ENCODE measurements at regions not wholly inside any gene's neighbourhood (a gene's known extent, or its start where the extent isn't known, plus 50 kb on each side); places are given as distances from the start of the nearest gene placed in this dataset.

DNA sequence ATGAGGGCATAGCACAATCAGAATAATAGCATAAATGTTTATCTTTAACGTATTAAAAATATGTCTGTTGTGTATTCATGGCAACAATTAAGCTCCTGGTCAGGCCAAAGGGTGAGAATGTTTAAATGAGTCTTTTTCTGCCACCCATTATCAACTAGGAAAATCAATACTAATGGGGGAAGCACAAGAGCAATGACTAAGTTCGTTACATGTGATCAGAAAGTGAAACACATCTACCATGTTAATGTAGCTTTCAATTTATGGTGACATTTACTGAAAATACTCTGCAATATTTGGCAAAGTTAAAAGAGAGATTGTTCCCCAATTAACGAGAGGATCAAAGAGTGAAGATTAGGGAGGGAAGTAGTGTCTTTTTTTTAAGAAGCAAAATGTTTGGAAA, 143.7 kb downstream of the NAA11 start:
- DNase-seq (ENCODE audit: low read depth, low spot score) = no peak
- no peaks in the 10 kb centered on the region for H3K9me3 ChIP-seq (ENCODE audit: control insufficient read depth, insufficient read depth, low read length)
- POLR2A ChIA-PET = no interaction called here

DNA sequence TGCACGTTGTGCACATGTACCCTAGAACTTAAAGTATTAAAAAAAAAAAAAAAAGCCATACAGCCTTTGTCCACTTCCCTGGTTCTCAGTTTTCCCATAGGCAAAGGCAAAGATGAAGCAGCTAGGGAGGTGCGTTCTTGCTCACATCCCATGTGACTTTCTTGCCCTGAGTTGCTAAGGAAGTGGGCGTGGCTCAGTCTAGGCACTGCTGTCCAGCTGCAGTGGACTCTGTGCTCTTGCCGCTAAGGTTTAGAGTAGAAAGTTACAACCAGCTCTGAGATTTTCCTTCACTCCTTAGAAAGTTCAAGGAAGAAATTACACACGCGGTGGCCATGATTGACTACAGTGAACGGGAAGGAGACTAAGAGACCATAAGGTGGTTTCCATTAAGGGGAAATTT, 144.7 kb downstream of the NAA11 start:
- H3K27me3 ChIP-seq (ENCODE audit: control insufficient read depth, insufficient read depth, low read length) = no peaks in the 10 kb centered on the region
- no peaks in the 10 kb centered on the region for H3K9me3 ChIP-seq (ENCODE audit: control insufficient read depth, insufficient read depth, low read length)
- POLR2A ChIA-PET = no interaction called here
- CTCF ChIA-PET = no interaction called here
- no peak for TF ChIP-seq CTCF (IDR thresholded peaks at IDR 0.05; ENCODE audit: low read depth, low read length)
- H3K27ac ChIP-seq (ENCODE audit: low read depth, low read length) = no peak overlapping the region
- no peak overlapping the region for H3K4me3 ChIP-seq (ENCODE audit: low read depth, low read length)
- no peak for DNase-seq (ENCODE audit: low read depth, low spot score)

More for the DNA sequence above, 143.7 kb downstream of the NAA11 start:
- CTCF ChIA-PET = no interaction called here
- no peak overlapping the region for H3K27ac ChIP-seq (ENCODE audit: low read depth, low read length)
- H3K27me3 ChIP-seq (ENCODE audit: control insufficient read depth, insufficient read depth, low read length) = no peaks in the 10 kb centered on the region
- no peak for TF ChIP-seq CTCF (IDR thresholded peaks at IDR 0.05; ENCODE audit: low read depth, low read length)
- H3K4me3 ChIP-seq (ENCODE audit: low read depth, low read length) = no peak overlapping the region

DNA sequence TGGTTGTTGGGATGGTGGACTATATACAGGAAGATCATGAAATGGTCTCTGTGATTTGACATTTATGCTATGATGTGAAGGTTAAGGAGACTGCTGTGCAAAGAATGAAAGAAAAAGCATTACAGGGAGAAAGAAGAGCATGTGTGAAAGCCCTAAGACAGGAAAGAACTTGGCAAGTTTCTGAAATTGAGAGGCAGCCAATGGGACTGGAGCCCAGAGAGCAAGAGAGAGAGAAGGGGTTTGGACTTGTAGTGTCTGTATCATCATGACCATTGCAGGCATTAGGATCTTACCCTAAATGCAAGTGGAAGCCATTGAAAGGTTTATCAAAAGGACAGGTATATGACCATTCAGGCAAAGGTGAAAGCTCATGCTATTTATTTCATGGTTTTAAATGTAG, 147.1 kb downstream of the NAA11 start:
- Histone ChIP-seq H3K4me3 (ENCODE audit: low read depth, low read length) (no peak overlapping the region), H3K27me3 (ENCODE audit: control insufficient read depth, insufficient read depth, low read length) (no peaks in the 10 kb centered on the region), H3K27ac (ENCODE audit: low read depth, low read length) (no peak overlapping the region), H3K9me3 (ENCODE audit: control insufficient read depth, insufficient read depth, low read length) (no peaks in the 10 kb centered on the region)
- no peak for TF ChIP-seq CTCF (IDR thresholded peaks at IDR 0.05; ENCODE audit: low read depth, low read length)
- CTCF ChIA-PET = no interaction called here
- no peak for DNase-seq (ENCODE audit: low read depth, low spot score)
- POLR2A ChIA-PET = no interaction called here

DNA sequence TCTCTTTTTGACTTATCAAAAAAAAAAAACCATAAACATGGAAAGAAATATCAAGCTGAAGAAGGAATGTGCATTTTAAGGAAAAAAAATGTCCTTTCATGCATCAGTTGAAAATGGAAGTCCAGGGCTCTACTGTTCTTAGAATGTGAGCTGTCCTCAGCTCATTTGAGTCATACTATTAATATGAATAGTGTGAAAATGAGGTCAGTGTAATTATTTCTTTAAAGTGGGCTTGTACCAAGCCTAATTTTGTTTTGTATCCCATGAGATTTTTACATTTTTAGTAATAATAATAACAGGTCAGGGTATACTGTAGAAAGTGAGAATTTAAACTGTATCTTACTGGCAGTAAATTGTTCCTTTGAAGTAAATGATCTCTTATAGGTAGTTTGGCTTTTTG, 148.5 kb downstream of the NAA11 start:
- H3K27me3 ChIP-seq (ENCODE audit: control insufficient read depth, insufficient read depth, low read length) = no peaks in the 10 kb centered on the region
- POLR2A ChIA-PET = no interaction called here
- no peak overlapping the region for H3K4me3 ChIP-seq (ENCODE audit: low read depth, low read length)
- H3K27ac ChIP-seq (ENCODE audit: low read depth, low read length) = no peak overlapping the region
- no peaks in the 10 kb centered on the region for H3K9me3 ChIP-seq (ENCODE audit: control insufficient read depth, insufficient read depth, low read length)
- CTCF ChIA-PET = no interaction called here
- no peak for TF ChIP-seq CTCF (IDR thresholded peaks at IDR 0.05; ENCODE audit: low read depth, low read length)
- no peak for DNase-seq (ENCODE audit: low read depth, low spot score)

DNA sequence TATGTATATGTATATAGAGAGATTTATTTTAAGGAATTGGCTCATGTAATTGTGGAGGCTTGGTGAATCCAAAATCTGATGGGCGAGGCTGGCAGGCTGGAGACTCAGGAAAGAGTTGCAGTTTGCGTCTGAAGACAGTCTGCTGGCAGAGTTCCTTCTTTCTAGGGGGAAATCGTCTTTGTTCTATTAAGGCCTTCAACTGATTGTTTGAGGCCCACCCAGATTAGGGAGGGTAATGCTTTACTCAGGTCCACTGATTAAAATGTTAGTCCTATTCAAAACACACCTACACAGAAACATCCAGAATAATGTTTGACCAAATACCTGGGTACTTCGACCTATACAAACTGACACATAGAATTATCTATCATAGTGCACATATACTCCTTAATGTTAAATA, 149.5 kb downstream of the NAA11 start:
- Histone ChIP-seq H3K4me3 (ENCODE audit: low read depth, low read length) (no peak overlapping the region), H3K27me3 (ENCODE audit: control insufficient read depth, insufficient read depth, low read length) (no peaks in the 10 kb centered on the region), H3K27ac (ENCODE audit: low read depth, low read length) (no peak overlapping the region), H3K9me3 (ENCODE audit: control insufficient read depth, insufficient read depth, low read length) (no peaks in the 10 kb centered on the region)
- TF ChIP-seq CTCF (IDR thresholded peaks at IDR 0.05; ENCODE audit: low read depth, low read length) = no peak
- ChIA-PET POLR2A (no interaction called here), CTCF (no interaction called here)
- DNase-seq (ENCODE audit: low read depth, low spot score) = no peak

Measured in AG04450 (cell line).